ENCODE measurements at regions not wholly inside any gene's neighbourhood (a gene's known extent, or its start where the extent isn't known, plus 50 kb on each side); places are given as distances from the start of the nearest gene placed in this dataset.

DNA sequence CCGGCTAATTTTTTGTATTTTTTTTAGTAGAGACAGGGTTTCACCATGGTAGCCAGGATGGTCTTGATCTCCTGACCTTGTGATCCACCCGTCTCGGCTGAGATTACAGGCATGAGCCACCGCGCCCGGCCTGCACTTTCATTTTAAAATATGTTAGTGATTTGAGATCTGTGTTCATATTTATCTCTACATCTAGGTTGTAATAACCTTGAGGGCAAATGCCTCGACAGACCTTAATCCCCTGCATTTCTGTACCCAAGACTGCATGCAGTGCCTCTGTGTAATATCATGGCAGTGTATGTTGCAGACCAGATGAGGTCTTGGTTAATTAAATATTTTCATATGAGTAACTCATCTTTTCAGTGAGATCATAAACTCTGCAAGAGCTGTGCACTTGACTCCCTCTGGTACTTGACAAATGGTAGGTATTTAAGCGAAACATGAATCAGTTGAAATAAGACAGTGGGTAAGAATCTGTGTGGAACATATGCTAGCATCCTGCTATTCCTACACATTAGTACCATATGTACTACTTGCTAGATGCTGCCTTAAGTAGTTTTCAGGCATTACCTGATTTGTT lies 673.9 kb upstream of the ANKRD30A start:
- TF ChIP-seq Cebpa-rat (IDR thresholded peaks at IDR 0.05) = no peak

DNA sequence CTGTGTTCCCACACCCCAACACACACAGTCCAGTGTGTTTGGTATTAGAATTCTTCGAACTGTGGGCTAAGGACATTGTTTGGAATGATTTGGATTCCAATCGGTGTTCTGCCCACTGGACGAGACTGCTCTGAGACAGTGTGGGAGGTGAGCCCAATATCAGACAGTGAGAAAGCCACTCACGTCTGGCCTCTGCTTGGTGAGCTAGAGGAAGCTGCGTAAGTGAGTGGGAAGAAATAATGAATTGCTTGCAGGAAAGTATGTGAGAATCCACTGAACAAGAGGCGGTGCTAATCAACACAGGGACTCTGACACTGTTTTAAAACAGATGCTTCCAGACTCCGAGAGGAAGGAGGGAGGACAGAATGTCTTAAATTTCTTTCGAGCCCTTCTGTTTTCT lies 675.0 kb upstream of the ANKRD30A start:
- Histone ChIP-seq H3K9me3 (replicated peaks in 1 of 11) (no peaks in the 10 kb centered on the region), H3K4me1 (no peaks in the 10 kb centered on the region), H3K4me3 (no peak overlapping the region), H3K9ac (no peak overlapping the region), H3K27me3 (no peaks in the 10 kb centered on the region), H3K36me3 (no peaks in the 10 kb centered on the region), H4K20me1 (no peaks in the 10 kb centered on the region), H3K27ac (no peak overlapping the region), H3K4me2 (no peak overlapping the region)
- TF ChIP-seq Cebpa-rat (IDR thresholded peaks at IDR 0.05) = no peak

More for the DNA sequence above, 673.9 kb upstream of the ANKRD30A start:
- Histone ChIP-seq H3K4me1 (no peaks in the 10 kb centered on the region), H3K9ac (no peak overlapping the region), H3K4me3 (no peak overlapping the region), H3K9me3 (replicated peaks in 1 of 11) (no peaks in the 10 kb centered on the region), H4K20me1 (no peaks in the 10 kb centered on the region), H3K27me3 (no peaks in the 10 kb centered on the region), H3K27ac (no peak overlapping the region), H3K36me3 (no peaks in the 10 kb centered on the region), H3K4me2 (no peak overlapping the region)

DNA sequence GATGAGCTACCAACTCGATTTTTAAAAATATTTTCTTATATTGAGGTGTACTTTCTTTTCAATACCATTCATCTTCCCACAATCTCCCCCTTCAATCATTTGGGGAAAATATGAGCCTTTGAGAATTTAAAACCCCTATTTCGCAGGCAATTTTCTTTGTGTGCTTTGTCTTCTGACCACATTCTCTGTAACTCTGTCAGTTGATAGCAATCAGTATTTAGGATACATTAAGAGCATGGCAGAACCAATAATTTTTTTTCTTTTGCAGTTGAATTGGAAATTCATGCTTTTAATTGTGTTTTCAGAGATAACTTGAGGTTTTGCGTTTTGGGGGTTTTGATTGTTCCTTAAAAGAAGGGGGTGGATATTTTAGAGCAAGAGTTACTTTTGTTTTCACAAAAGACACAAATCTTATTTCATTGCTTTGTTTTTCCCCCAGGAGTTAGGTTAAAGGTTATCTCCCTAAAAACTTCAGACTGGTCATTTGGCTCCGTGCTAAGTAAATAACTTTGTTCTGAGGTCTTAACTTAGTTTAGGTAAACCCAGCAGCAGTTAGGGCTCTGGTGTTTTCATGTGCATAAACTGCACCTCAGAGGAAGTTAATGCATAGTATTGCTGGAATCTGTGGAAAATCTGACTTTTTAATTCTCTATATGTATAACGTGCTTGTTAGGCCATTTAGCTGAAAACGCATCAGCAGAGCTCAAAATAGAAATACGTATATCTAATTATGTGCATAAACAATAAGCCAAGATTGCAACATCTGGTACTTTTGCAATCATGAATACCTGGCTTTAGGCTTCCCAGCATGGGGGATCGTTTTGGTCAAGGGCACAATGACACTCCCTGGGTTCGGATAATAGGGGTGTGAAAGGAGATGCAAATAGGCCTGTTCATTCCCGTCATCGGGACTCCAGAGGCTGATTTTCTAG lies 676.4 kb upstream of the ANKRD30A start:
- no peak overlapping the region for H3K4me3 ChIP-seq
- no peaks in the 10 kb centered on the region for H3K9me3 ChIP-seq (replicated peaks in 1 of 11)
- H3K36me3 ChIP-seq = no peaks in the 10 kb centered on the region
- no peak overlapping the region for H3K27ac ChIP-seq
- no peak overlapping the region for H3K9ac ChIP-seq
- H3K4me2 ChIP-seq = no peak overlapping the region
- TF ChIP-seq Cebpa-rat (IDR thresholded peaks at IDR 0.05) = no peak
- H4K20me1 ChIP-seq = no peaks in the 10 kb centered on the region
- H3K4me1 ChIP-seq = no peaks in the 10 kb centered on the region
- H3K27me3 ChIP-seq = no peaks in the 10 kb centered on the region

- Histone ChIP-seq H3K4me3 (no peak overlapping the region), H3K4me2 (no peak overlapping the region), H4K20me1 (no peaks in the 10 kb centered on the region), H3K36me3 (no peaks in the 10 kb centered on the region), H3K4me1 (no peaks in the 10 kb centered on the region), H3K9me3 (replicated peaks in 1 of 11) (no peaks in the 10 kb centered on the region), H3K27me3 (no peaks in the 10 kb centered on the region), H3K27ac (no peak overlapping the region), H3K9ac (no peak overlapping the region)
- TF ChIP-seq Cebpa-rat (IDR thresholded peaks at IDR 0.05) = no peak
These were observed 678.5 kb upstream of the ANKRD30A start for GRCh38 chr10:36446881-36447280.

GRCh38 chr10:36443233-36443632 lies 682.2 kb upstream of the ANKRD30A start:
- Histone ChIP-seq H3K27me3 (no peaks in the 10 kb centered on the region), H3K4me2 (no peak overlapping the region)

DNA sequence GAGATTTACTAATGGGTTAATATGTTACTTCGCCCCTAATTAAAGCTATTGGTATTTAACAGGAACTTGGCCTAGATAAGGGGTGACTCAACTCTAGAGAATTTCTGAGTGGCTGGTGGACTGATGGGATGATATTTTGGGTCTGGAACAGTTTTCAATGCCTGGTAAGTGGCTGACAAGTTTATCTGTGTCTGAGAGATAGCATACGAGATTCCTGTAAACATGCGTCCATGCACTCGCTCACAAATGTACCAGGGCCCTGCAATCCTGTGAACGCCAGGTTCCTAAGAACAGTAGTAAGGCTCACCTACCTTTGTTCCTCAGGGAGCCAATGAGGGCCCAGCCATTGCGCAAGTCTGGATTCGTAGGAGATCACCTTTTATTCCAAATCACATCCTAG lies 683.8 kb upstream of the ANKRD30A start:
- no peaks in the 10 kb centered on the region for H3K9me3 ChIP-seq (replicated peaks in 1 of 11)
- no peak overlapping the region for H3K27ac ChIP-seq
- no peaks in the 10 kb centered on the region for H3K27me3 ChIP-seq
- H3K36me3 ChIP-seq = no peaks in the 10 kb centered on the region
- no peaks in the 10 kb centered on the region for H4K20me1 ChIP-seq
- H3K4me2 ChIP-seq = no peak overlapping the region
- no peak overlapping the region for H3K9ac ChIP-seq
- no peaks in the 10 kb centered on the region for H3K4me1 ChIP-seq
- peak in 2 of 11 experiments; percentile 14 to 15; a peak in 1 of 22 replicates for TF ChIP-seq Cebpa-rat (IDR thresholded peaks at IDR 0.05)
- no peak overlapping the region for H3K4me3 ChIP-seq

More at GRCh38 chr10:36443233-36443632, 682.2 kb upstream of the ANKRD30A start:
- H3K27ac ChIP-seq = no peak overlapping the region
- H3K9me3 ChIP-seq (replicated peaks in 1 of 11) = no peaks in the 10 kb centered on the region
- no peak for TF ChIP-seq Cebpa-rat (IDR thresholded peaks at IDR 0.05)
- H4K20me1 ChIP-seq = no peaks in the 10 kb centered on the region
- no peaks in the 10 kb centered on the region for H3K36me3 ChIP-seq
- H3K4me1 ChIP-seq = no peaks in the 10 kb centered on the region
- H3K9ac ChIP-seq = no peak overlapping the region
- no peak overlapping the region for H3K4me3 ChIP-seq

DNA sequence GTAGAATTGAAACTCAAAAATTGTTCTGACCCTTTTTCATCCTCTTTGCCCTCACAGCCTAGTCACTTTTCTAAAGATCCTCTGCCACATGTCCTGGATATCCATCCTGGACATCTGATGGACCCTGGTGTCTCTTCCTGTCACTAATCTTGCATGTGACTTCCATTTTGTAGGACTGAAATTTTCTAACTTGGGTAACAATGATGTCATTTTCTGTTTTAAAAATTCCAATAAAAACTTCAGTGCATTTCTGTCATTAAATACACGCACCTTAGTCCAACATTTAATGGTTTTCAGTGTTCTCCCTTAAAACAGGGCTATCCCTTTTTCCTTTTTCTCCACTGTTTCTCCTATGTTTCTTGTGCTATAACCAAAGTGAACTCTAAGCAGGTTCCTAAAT lies 684.9 kb upstream of the ANKRD30A start:
- Histone ChIP-seq H4K20me1 (no peaks in the 10 kb centered on the region), H3K36me3 (no peaks in the 10 kb centered on the region), H3K4me3 (no peak overlapping the region), H3K4me2 (no peak overlapping the region), H3K9ac (no peak overlapping the region), H3K9me3 (replicated peaks in 1 of 11) (no peaks in the 10 kb centered on the region), H3K27ac (no peak overlapping the region), H3K4me1 (no peaks in the 10 kb centered on the region), H3K27me3 (no peaks in the 10 kb centered on the region)
- no peak for TF ChIP-seq Cebpa-rat (IDR thresholded peaks at IDR 0.05)

DNA sequence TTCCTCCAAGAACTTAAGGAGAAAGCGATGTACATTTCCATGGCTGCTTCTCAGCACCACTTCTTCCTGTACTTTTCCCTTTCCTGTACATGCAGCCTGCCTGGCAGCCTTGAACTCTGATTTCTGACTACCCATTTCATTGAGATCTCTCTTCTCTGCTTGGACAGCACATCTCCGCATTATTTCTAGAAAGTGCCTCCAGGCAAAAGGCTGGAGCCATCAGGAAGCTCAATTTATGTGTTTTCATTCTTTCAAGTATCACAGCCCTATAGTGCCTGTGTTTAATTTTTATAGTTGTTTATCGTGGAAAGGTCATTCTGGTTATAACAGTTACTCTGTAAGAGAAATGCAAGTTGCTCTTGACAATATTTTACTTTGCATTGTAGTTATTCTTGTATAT lies 688.0 kb upstream of the ANKRD30A start:
- Histone ChIP-seq H3K4me2 (no peak overlapping the region), H3K27ac (no peak overlapping the region), H3K9ac (no peak overlapping the region), H4K20me1 (no peaks in the 10 kb centered on the region), H3K4me1 (no peaks in the 10 kb centered on the region), H3K4me3 (no peak overlapping the region), H3K27me3 (no peaks in the 10 kb centered on the region), H3K9me3 (replicated peaks in 1 of 11) (no peaks in the 10 kb centered on the region), H3K36me3 (no peaks in the 10 kb centered on the region)
- TF ChIP-seq Cebpa-rat (IDR thresholded peaks at IDR 0.05) = no peak

GRCh38 chr10:36428507-36428906 lies 696.9 kb upstream of the ANKRD30A start:
- Histone ChIP-seq H3K9ac (no peak overlapping the region), H3K27ac (no peak overlapping the region), H4K20me1 (no peaks in the 10 kb centered on the region), H3K36me3 (no peaks in the 10 kb centered on the region), H3K4me3 (no peak overlapping the region), H3K9me3 (replicated peaks in 1 of 11) (peaks cover 0 to 10% (median 0%) of the 10 kb centered on the region in 11 experiments; a peak in 4 of 22 replicates), H3K4me1 (peaks cover 0 to 18% (median 0%) of the 10 kb centered on the region in 10 experiments; a peak in 4 of 20 replicates), H3K27me3 (no peaks in the 10 kb centered on the region), H3K4me2 (no peak overlapping the region)
- no peak for TF ChIP-seq Cebpa-rat (IDR thresholded peaks at IDR 0.05)

All from BLaER1 treated with 17β-estradiol and CSF1 and Interleukin-3, amounts not matched to agents 10 nM and 100 nM (cell line).